ENCODE measurements at regions not wholly inside any gene's neighbourhood (a gene's known extent, or its start where the extent isn't known, plus 50 kb on each side); places are given as distances from the start of the nearest gene placed in this dataset.

DNA sequence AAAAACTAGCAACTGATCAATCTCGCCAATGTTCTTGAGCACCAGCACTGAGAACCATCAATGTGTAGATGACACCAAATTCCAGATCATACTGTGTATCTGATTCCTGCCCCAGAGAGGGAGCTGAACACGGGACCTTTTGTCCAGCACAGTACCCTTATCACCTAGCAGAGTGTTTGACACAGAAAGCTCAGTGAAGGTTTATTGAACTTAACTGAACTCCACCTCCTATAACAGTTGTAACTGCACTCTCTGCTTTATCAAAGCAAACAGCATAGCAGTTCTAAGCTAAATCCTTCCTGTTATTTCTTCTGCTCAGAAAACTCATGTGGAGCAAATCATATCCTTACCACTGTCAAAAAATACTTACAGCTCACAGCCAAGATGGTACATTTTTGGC, 183.4 kb upstream of the SLCO3A1 start:
- TF ChIP-seq, protein P1, sequence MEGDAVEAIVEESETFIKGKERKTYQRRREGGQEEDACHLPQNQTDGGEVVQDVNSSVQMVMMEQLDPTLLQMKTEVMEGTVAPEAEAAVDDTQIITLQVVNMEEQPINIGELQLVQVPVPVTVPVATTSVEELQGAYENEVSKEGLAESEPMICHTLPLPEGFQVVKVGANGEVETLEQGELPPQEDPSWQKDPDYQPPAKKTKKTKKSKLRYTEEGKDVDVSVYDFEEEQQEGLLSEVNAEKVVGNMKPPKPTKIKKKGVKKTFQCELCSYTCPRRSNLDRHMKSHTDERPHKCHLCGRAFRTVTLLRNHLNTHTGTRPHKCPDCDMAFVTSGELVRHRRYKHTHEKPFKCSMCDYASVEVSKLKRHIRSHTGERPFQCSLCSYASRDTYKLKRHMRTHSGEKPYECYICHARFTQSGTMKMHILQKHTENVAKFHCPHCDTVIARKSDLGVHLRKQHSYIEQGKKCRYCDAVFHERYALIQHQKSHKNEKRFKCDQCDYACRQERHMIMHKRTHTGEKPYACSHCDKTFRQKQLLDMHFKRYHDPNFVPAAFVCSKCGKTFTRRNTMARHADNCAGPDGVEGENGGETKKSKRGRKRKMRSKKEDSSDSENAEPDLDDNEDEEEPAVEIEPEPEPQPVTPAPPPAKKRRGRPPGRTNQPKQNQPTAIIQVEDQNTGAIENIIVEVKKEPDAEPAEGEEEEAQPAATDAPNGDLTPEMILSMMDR (IDR thresholded peaks at IDR 0.05; ENCODE audit: unreplicated experiment): no peak
- intact Hi-C loops (cut with micrococcal nuclease; ENCODE audit: unreplicated experiment): no loop called here
- BruUV-seq (replicated peaks): no TSS peak
- no peaks in the 10 kb centered on the region for H3K36me3 Mint-ChIP-seq (ENCODE audit: insufficient read depth, unreplicated experiment)
- DNase-seq: no peak
- H3K4me3 Mint-ChIP-seq (ENCODE audit: low read depth, unreplicated experiment): no peak overlapping the region
- no peaks in the 10 kb centered on the region for H3K27me3 Mint-ChIP-seq (ENCODE audit: unreplicated experiment)
- no peaks in the 10 kb centered on the region for H3K4me1 Mint-ChIP-seq (ENCODE audit: low read depth, unreplicated experiment)
- CTCF ChIA-PET: interaction anchor here (2.2 kb wide), 1 partner anchor 36 kb away, joined by 6 read pairs; no protein-coding TSS in a partner anchor
- H3K9me3 Mint-ChIP-seq (ENCODE audit: low read depth, unreplicated experiment): peaks cover 5% of the 10 kb centered on the region
- no peak overlapping the region for H3K27ac Mint-ChIP-seq (ENCODE audit: unreplicated experiment)

DNA sequence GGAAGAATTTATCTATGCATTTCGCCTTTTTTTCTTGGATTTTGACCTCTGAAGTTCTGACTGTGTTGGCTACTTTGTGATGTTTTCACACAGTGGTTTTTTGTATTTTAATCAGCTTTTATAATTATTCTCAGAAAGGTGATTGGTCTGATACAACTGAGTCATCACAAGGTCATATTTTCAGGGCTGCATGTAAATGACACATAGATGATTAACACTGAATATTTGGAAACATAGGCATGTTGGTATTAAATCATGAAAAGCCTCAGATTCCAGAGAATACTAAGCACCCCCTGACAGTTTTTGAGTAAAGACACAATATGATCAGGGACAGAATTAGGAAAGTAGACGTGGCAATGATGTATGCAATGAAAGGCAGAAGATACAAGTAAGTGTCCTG, 175.5 kb upstream of the SLCO3A1 start:
- no peak for DNase-seq
- CTCF ChIA-PET: no interaction called here
- peaks cover 5% of the 10 kb centered on the region for H3K9me3 Mint-ChIP-seq (ENCODE audit: low read depth, unreplicated experiment)
- intact Hi-C loops (cut with micrococcal nuclease; ENCODE audit: unreplicated experiment): no loop called here
- H3K4me3 Mint-ChIP-seq (ENCODE audit: low read depth, unreplicated experiment): no peak overlapping the region
- no peaks in the 10 kb centered on the region for H3K36me3 Mint-ChIP-seq (ENCODE audit: insufficient read depth, unreplicated experiment)
- H3K27ac Mint-ChIP-seq (ENCODE audit: unreplicated experiment): no peak overlapping the region
- H3K4me1 Mint-ChIP-seq (ENCODE audit: low read depth, unreplicated experiment): no peaks in the 10 kb centered on the region
- TF ChIP-seq, protein P1 (IDR thresholded peaks at IDR 0.05; ENCODE audit: unreplicated experiment): no peak
- no TSS peak for BruUV-seq (replicated peaks)
- peaks cover 32% of the 10 kb centered on the region for H3K27me3 Mint-ChIP-seq (ENCODE audit: unreplicated experiment)

DNA sequence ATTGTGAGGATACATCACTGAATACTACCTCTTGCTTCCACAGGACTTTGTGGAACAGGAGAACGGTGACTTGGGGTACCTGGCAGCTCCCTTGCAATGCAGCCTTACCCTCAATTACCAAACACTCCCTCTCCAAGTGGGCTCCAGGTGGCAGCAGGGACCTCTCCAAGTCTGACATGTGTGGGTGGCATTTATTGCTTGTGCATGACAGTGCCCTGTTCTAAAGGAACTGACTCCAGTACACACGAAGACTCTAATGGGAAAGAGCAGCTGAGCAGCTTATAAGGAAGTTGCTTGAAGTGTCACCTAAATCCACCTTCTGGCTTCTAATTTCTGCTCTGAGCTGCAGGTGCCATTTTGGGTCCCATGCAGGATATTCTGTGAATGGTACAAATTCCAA, 174.1 kb upstream of the SLCO3A1 start:
- Mint-ChIP-seq H3K36me3 (ENCODE audit: insufficient read depth, unreplicated experiment) (no peaks in the 10 kb centered on the region), H3K27ac (ENCODE audit: unreplicated experiment) (no peak overlapping the region), H3K27me3 (ENCODE audit: unreplicated experiment) (peaks cover 46% of the 10 kb centered on the region), H3K4me1 (ENCODE audit: low read depth, unreplicated experiment) (no peaks in the 10 kb centered on the region), H3K9me3 (ENCODE audit: low read depth, unreplicated experiment) (peaks cover 5% of the 10 kb centered on the region), H3K4me3 (ENCODE audit: low read depth, unreplicated experiment) (no peak overlapping the region)
- TF ChIP-seq, protein P1 (IDR thresholded peaks at IDR 0.05; ENCODE audit: unreplicated experiment): no peak
- CTCF ChIA-PET: interaction anchor here (0.6 to 0.7 kb wide), 2 partner anchors 27 to 1781 kb away, joined by 3 read pairs; no protein-coding TSS in a partner anchor
- intact Hi-C loops (cut with micrococcal nuclease; ENCODE audit: unreplicated experiment): no loop called here
- no TSS peak for BruUV-seq (replicated peaks)
- DNase-seq: no peak

DNA sequence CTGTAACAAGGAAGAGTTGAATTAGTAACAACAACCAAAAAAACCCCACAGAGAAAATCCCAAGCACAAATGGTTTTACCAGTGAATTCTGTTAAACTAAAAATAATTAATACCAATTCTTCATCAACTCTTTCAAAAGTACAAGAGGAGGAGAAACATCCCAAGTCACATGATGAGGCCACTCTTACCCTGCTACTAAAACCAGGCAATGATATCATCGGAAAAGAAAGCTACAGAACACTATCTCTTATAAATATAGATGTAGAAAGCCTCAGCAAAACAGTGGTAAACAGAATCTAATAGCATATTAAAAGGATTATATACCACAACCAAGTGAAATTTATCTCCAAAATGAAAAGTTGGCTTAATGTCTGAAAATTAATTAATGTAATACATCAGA, 168.1 kb upstream of the SLCO3A1 start:
- H3K27ac Mint-ChIP-seq (ENCODE audit: unreplicated experiment): no peak overlapping the region
- intact Hi-C loops (cut with micrococcal nuclease; ENCODE audit: unreplicated experiment): no loop called here
- DNase-seq: no peak
- TF ChIP-seq, protein P1 (IDR thresholded peaks at IDR 0.05; ENCODE audit: unreplicated experiment): no peak
- no peaks in the 10 kb centered on the region for H3K4me1 Mint-ChIP-seq (ENCODE audit: low read depth, unreplicated experiment)
- peaks cover 40% of the 10 kb centered on the region for H3K27me3 Mint-ChIP-seq (ENCODE audit: unreplicated experiment)
- CTCF ChIA-PET: no interaction called here
- no TSS peak for BruUV-seq (replicated peaks)
- no peaks in the 10 kb centered on the region for H3K36me3 Mint-ChIP-seq (ENCODE audit: insufficient read depth, unreplicated experiment)
- H3K4me3 Mint-ChIP-seq (ENCODE audit: low read depth, unreplicated experiment): no peak overlapping the region
- no peaks in the 10 kb centered on the region for H3K9me3 Mint-ChIP-seq (ENCODE audit: low read depth, unreplicated experiment)

Data from Calu3 (cell line).